SK-N-SH (cell line): ENCODE measurements at regions not wholly inside any gene's neighbourhood (a gene's known extent, or its start where the extent isn't known, plus 50 kb on each side); places are given as distances from the start of the nearest gene placed in this dataset.

Source experiments
- CTCF ChIA-PET: fragments of 300-600, 350-600 bp; formaldehyde crosslinking; extraction: SDS; loops from one replicate; lab custom pipeline; 2021; lab: Yijun Ruan, JAX
- POLR2A ChIA-PET: fragments of 350-600 bp; sonication (Branson Sonifier 250); formaldehyde crosslinking; extraction: SDS; loops from one replicate; lab custom pipeline; 2020; ENCODE audit warnings: antibody characterized with exemption, inconsistent platforms; lab: Yijun Ruan, JAX
- DNase-seq: peaks from one replicate; pipeline ENCODE4 v3.0.0; 2012
- H2AFZ ChIP-seq: fragments of 200-600 bp; sonication (generic); 2 replicates; pipeline ENCODE4 v1.8.1; 2016; ENCODE audit warnings: antibody characterized with exemption, mild to moderate bottlenecking, low read depth
- H3F3A ChIP-seq: fragments of 200-600 bp; sonication (generic); replicated peaks from 2 replicates; pipeline ENCODE3; 2016; ENCODE audit warnings: antibody characterized with exemption, mild to moderate bottlenecking; ENCODE audit not compliant: insufficient read depth
- H3K27ac ChIP-seq, 2 experiments: fragments of 200-500 bp in 1 of 2; fragments of 200-600 bp in 1 of 2; sonication (Bioruptor generic) in 1 of 2; sonication (generic), shearing (Covaris generic) in 1 of 2; 2 replicates each; pipeline versions ENCODE4 v1.5.1 to v1.6.1; 2014 to 2016; ENCODE audit warnings: low read depth in 2 of 2, inconsistent platforms in 1 of 2, low read length in 1 of 2, mild to moderate bottlenecking in 1 of 2, mixed read lengths in 1 of 2
- H3K27me3 ChIP-seq: fragments of 200-600 bp; sonication (generic), shearing (Covaris generic); 2 replicates; pipeline ENCODE4 v1.6.1; 2016; ENCODE audit warnings: mixed run types; ENCODE audit not compliant: insufficient read depth
- H3K36me3 ChIP-seq, 2 experiments: fragments of 200-500 bp in 1 of 2; fragments of 200-600 bp in 1 of 2; sonication (Bioruptor generic) in 1 of 2; sonication (generic) in 1 of 2; replicated peaks in 1 of 2; 2 replicates each; pipeline versions ENCODE3 to v1.5.1; 2014 to 2016; ENCODE audit warnings: low read length in 1 of 2, mild to moderate bottlenecking in 1 of 2; ENCODE audit not compliant: insufficient read depth in 2 of 2, control insufficient read depth in 1 of 2
- H3K4me1 ChIP-seq, 2 experiments: fragments of 200-500 bp in 1 of 2; fragments of 200-600 bp in 1 of 2; sonication (Bioruptor generic) in 1 of 2; sonication (generic), shearing (Covaris generic) in 1 of 2; 2 replicates each; pipeline versions ENCODE4 v1.5.1 to v1.6.1; 2014 to 2016; ENCODE audit warnings: low read depth in 1 of 2, low read length in 1 of 2, mixed run types in 1 of 2; ENCODE audit not compliant: insufficient read depth in 2 of 2, control insufficient read depth in 1 of 2
- H3K4me2 ChIP-seq: fragments of 200-600 bp; sonication (generic), shearing (Covaris generic); 2 replicates; pipeline ENCODE4 v1.6.1; 2017; ENCODE audit warnings: mixed run types
- H3K4me3 ChIP-seq, 2 experiments: fragments of 200-500 bp in 1 of 2; fragments of 200-600 bp in 1 of 2; sonication (Bioruptor generic) in 1 of 2; sonication (generic), shearing (Covaris generic) in 1 of 2; 2 replicates each; pipeline versions ENCODE4 v1.5.1 to v1.8.1; 2014 to 2016; ENCODE audit warnings: low read depth in 2 of 2, inconsistent platforms in 1 of 2, low read length in 1 of 2, mild to moderate bottlenecking in 1 of 2, mixed read lengths in 1 of 2, moderate library complexity in 1 of 2
- H3K79me2 ChIP-seq: fragments of 200-600 bp; sonication (generic); 2 replicates; pipeline ENCODE4 v1.8.1; 2017; ENCODE audit warnings: mild to moderate bottlenecking; ENCODE audit not compliant: insufficient read depth
- H3K9ac ChIP-seq: fragments of 200-600 bp; sonication (generic); 2 replicates; pipeline ENCODE4 v1.6.1; 2017; ENCODE audit warnings: mixed run types
- H3K9me2 ChIP-seq: fragments of 200-600 bp; sonication (generic); 2 replicates; pipeline ENCODE4 v1.6.1; 2017; ENCODE audit warnings: mixed run types
- H3K9me3 ChIP-seq: fragments of 200-600 bp; sonication (generic); 2 replicates; pipeline ENCODE4 v1.6.1; 2017; ENCODE audit warnings: mixed run types, mild to moderate bottlenecking, moderate library complexity
- H4K20me1 ChIP-seq: fragments of 200-600 bp; sonication (generic); 2 replicates; pipeline ENCODE4 v1.6.1; 2017; ENCODE audit warnings: mild to moderate bottlenecking, mixed run types; ENCODE audit not compliant: insufficient read depth
- CHD2 ChIP-seq: fragments of 150-350 bp; IDR thresholded peaks from 2 replicates; pipeline ENCODE4 v1.6.1; 2018; ENCODE audit warnings: low read length; ENCODE audit not compliant: partially characterized antibody
- ELF1 ChIP-seq: IDR thresholded peaks from 2 replicates; pipeline ENCODE4 v1.4.0; 2012
- FOXJ3 ChIP-seq: sonication (generic); formaldehyde crosslinking; IDR thresholded peaks from 2 replicates; pipeline ENCODE4 v1.5.1; 2020; ENCODE audit warnings: mild to moderate bottlenecking, missing genetic modification reagents
- GATA2 ChIP-seq: sonication (generic); formaldehyde crosslinking; IDR thresholded peaks from 2 replicates; pipeline ENCODE4 v1.5.0; 2020; ENCODE audit warnings: mild to moderate bottlenecking, missing genetic modification reagents
- JUND ChIP-seq: IDR thresholded peaks from 2 replicates; pipeline ENCODE4 v1.4.0; 2012
- MAX ChIP-seq: IDR thresholded peaks from 2 replicates; pipeline ENCODE4 v1.4.0; 2012; ENCODE audit warnings: low read depth
- NRF1 ChIP-seq: IDR thresholded peaks from 2 replicates; pipeline ENCODE4 v1.6.1; 2012; ENCODE audit warnings: low read depth, mild to moderate bottlenecking, low read length
- RCOR1 ChIP-seq: fragments of 150-350 bp; IDR thresholded peaks from 2 replicates; pipeline ENCODE4 v1.6.1; 2017; ENCODE audit warnings: antibody characterized with exemption, low read length
- REST ChIP-seq: IDR thresholded peaks from 2 replicates; pipeline ENCODE4 v1.6.1; 2012; ENCODE audit warnings: mild to moderate bottlenecking, low read depth, low read length, moderate library complexity
- SIN3A ChIP-seq: IDR thresholded peaks from 2 replicates; pipeline ENCODE4 v1.6.1; 2012; ENCODE audit warnings: low read depth, mild to moderate bottlenecking, low read length, moderate library complexity, borderline replicate concordance
- TAF1 ChIP-seq: IDR thresholded peaks from 2 replicates; pipeline ENCODE4 v1.6.1; 2012; ENCODE audit warnings: low read depth, mild to moderate bottlenecking, low read length, moderate library complexity, borderline replicate concordance
- WGBS: methylation state at CpG from one replicate; pipeline ENCODE4 v1.1.6; 2017; ENCODE audit warnings: low lambda C conversion rate; 5-methylcytosine and 5-hydroxymethylcytosine counted together
- small RNA-seq, 7 experiments: library from RNA; depleted of rRNA; stranded (forward); fragments of <200 nt; gene quantifications; one replicate each; pipeline ENCODE3, GENCODE V24; 2012

GRCh38 chr20:54707801-54708200, 232.4 kb downstream of the DOK5 start (continued):
- no peak for TF ChIP-seq CHD2
- TF ChIP-seq NRF1, result no peak
- no peak for TF ChIP-seq FOXJ3 (CRISPR knock-in tag)

GRCh38 chr20:54706581-54706980, 231.2 kb downstream of the DOK5 start:
- Histone ChIP-seq H3K27ac (no peak overlapping the region), H3K4me1 (peaks cover 0 to 2% of the 10 kb centered on the region in 2 experiments; a peak in 1 of 4 replicates), H3K9me2 (no peaks in the 10 kb centered on the region), H4K20me1 (no peaks in the 10 kb centered on the region), H3F3A (no peaks in the 10 kb centered on the region), H3K4me3 (no peak overlapping the region), H3K36me3 (no peaks in the 10 kb centered on the region), H3K4me2 (no peak overlapping the region), H3K9ac (no peak overlapping the region), H3K79me2 (no peaks in the 10 kb centered on the region), H3K9me3 (no peaks in the 10 kb centered on the region), H2AFZ (no peak overlapping the region), H3K27me3 (no peaks in the 10 kb centered on the region)
- CTCF ChIA-PET, result no interaction called here
- no peak for DNase-seq
- no peak for TF ChIP-seq REST
- no peak for TF ChIP-seq CHD2
- TF ChIP-seq GATA2 (CRISPR knock-in tag), result no peak
- TF ChIP-seq MAX, result no peak
- WGBS, result 18% methylated on average over 4 of the region's 4 CpGs
- POLR2A ChIA-PET, result no interaction called here

- Histone ChIP-seq H3K36me3 (no peaks in the 10 kb centered on the region), H3K9ac (no peak overlapping the region), H3F3A (no peaks in the 10 kb centered on the region), H3K4me2 (no peak overlapping the region), H3K9me2 (no peaks in the 10 kb centered on the region), H3K27ac (no peak overlapping the region), H3K27me3 (no peaks in the 10 kb centered on the region), H3K79me2 (no peaks in the 10 kb centered on the region), H2AFZ (no peak overlapping the region), H3K4me3 (no peak overlapping the region), H3K4me1 (no peaks in the 10 kb centered on the region), H3K9me3 (no peaks in the 10 kb centered on the region), H4K20me1 (no peaks in the 10 kb centered on the region)
- DNase-seq, result no peak
- WGBS, result 44% methylated on average over 6 of the region's 6 CpGs
- CTCF ChIA-PET, result interaction anchor here (0.8 kb wide), 1 partner anchor 32 kb away, joined by 3 read pairs; no protein-coding TSS in a partner anchor
- POLR2A ChIA-PET, result no interaction called here
- TF ChIP-seq FOXJ3 (CRISPR knock-in tag) (no peak), ELF1 (no peak), RCOR1 (no peak), CHD2 (no peak), SIN3A (no peak), JUND (no peak), TAF1 (no peak)
These were observed 228.7 kb downstream of the DOK5 start for GRCh38 chr20:54704032-54704635.

Small RNAs in the stretch of these regions (small RNA-seq; reads per million reads assigned to genes)
- gene RNU4ATAC7P, result 0 reads per million in 7 experiments
